ENCODE measurements at regions not wholly inside any gene's neighbourhood (a gene's known extent, or its start where the extent isn't known, plus 50 kb on each side); places are given as distances from the start of the nearest gene placed in this dataset.

DNA sequence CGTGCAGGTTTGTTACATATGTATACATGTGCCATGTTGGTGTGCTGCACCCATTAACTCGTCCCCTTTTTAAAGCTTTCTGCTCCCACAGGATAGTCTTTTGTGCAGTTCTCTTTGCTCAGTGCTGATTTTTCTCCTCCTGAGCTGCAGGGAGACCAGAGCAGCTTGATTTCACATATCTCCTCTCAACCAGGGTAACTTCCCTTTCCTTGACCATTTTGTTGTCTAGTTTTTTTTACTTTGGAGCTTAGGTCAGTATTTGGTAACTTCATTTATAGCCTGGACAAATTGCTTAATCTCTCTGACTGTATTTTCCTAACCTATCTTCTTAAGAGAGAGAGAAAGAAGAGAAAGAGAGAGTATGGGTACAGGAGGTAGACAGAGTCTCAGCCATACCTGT is 137.1 kb upstream of the ZNF366 start:
- Histone ChIP-seq H3K14ac (ENCODE audit: insufficient read length) (no peak overlapping the region), H4K91ac (replicated peaks; ENCODE audit: insufficient read length, low read length) (no peak overlapping the region), H3K4me2 (ENCODE audit: insufficient read depth in 1 of 2, low read depth in 2 of 2, low read length in 2 of 2) (no peak overlapping the region), H2BK120ac (replicated peaks; ENCODE audit: low read depth, low read length) (no peak overlapping the region), H3K4me1 (replicated peaks in 1 of 4; ENCODE audit: control insufficient read depth in 3 of 4, insufficient read depth in 4 of 4, low read length in 3 of 4) (no peaks in the 10 kb centered on the region), H2BK15ac (ENCODE audit: low read length) (no peak overlapping the region), H3K27ac (ENCODE audit: low read depth, low read length) (no peak overlapping the region), H3K23me2 (ENCODE audit: low read depth, low read length) (no peaks in the 10 kb centered on the region), H2BK12ac (ENCODE audit: low read depth, low read length) (no peak overlapping the region), H2AK5ac (ENCODE audit: low read depth, low read length) (no peak overlapping the region), H3K79me1 (ENCODE audit: low read depth, low read length) (no peaks in the 10 kb centered on the region), H2AFZ (ENCODE audit: low read length) (no peak overlapping the region), H3K23ac (ENCODE audit: insufficient read length) (no peak overlapping the region), H2BK5ac (ENCODE audit: low read depth, low read length) (no peak overlapping the region), H3K4ac (replicated peaks; ENCODE audit: insufficient read length, low read depth, low read length) (no peak overlapping the region), H3K27me3 (replicated peaks in 1 of 4; ENCODE audit: control insufficient read depth in 3 of 4, extremely low read depth in 1 of 4, insufficient read depth in 3 of 4, low read length in 3 of 4) (no peaks in the 10 kb centered on the region), H3K18ac (ENCODE audit: extremely low read depth, low read length) (no peak overlapping the region), H2BK20ac (ENCODE audit: low read length) (no peak overlapping the region), H3K79me2 (ENCODE audit: control insufficient read depth in 1 of 2, insufficient read depth in 2 of 2, low read length in 2 of 2) (no peaks in the 10 kb centered on the region), H4K8ac (ENCODE audit: extremely low read depth, insufficient read depth, low read length) (no peak overlapping the region), H3K36me3 (ENCODE audit: control insufficient read depth in 2 of 4, insufficient read depth in 4 of 4, low read length in 3 of 4) (no peaks in the 10 kb centered on the region), H3K9ac (replicated peaks in 1 of 4; ENCODE audit: extremely low read depth in 1 of 4, low read depth in 3 of 4, low read length in 3 of 4) (no peak overlapping the region), H3K4me3 (ENCODE audit: extremely low read depth in 1 of 4, insufficient read depth in 2 of 4, low read depth in 3 of 4, low read length in 4 of 4) (no peak overlapping the region), H3K56ac (replicated peaks; ENCODE audit: insufficient read length, low read depth, low read length) (no peak overlapping the region), H4K5ac (ENCODE audit: insufficient read length, low read depth, low read length) (no peak overlapping the region), H4K20me1 (replicated peaks in 1 of 2; ENCODE audit: control insufficient read depth in 1 of 2, insufficient read depth in 2 of 2, low read length in 2 of 2) (no peaks in the 10 kb centered on the region), H3K9me3 (ENCODE audit: insufficient read depth in 2 of 2, low read depth in 1 of 2, low read length in 1 of 2) (no peaks in the 10 kb centered on the region)
- DNase-seq (ENCODE audit: low read depth in 1 of 2, low spot score in 2 of 2) (no peak), FAIRE-seq (no peak)
- CTCF ChIA-PET (ENCODE audit: partially characterized antibody) = interaction anchor here (1.6 kb wide), 1 partner anchor 33 kb away, joined by 7 read pairs; no protein-coding TSS in a partner anchor
- POLR2A ChIA-PET (ENCODE audit: partially characterized antibody) = no interaction called here
- 91% methylated on average over 2 of the region's 2 CpGs; no CpG with 5 or more reads in 1 of the 2 experiments for WGBS, 2 experiments (ENCODE audit: extremely low coverage in 1 of 2, insufficient coverage in 1 of 2, insufficient read length in 1 of 2, insufficient replicate concordance in 2 of 2, low coverage in 1 of 2, low lambda C conversion rate in 2 of 2, missing lambda C conversion rate in 1 of 2)
- TF ChIP-seq NRF1 (IDR thresholded peaks at IDR 0.05; ENCODE audit: low read depth, low read length) = no peak
- no peak for TF ChIP-seq CBX8 (IDR thresholded peaks at IDR 0.05; ENCODE audit: borderline replicate concordance, low read depth, low read length)

Measured in H1 (cell line).